ENCODE measurements at regions not wholly inside any gene's neighbourhood (a gene's known extent, or its start where the extent isn't known, plus 50 kb on each side); places are given as distances from the start of the nearest gene placed in this dataset.

GRCh38 chr3:197424674-197425484, 126.5 kb upstream of the DLG1 start:
- no peak for TF ChIP-seq CTCF (IDR thresholded peaks at IDR 0.05; ENCODE audit: low read depth, low read length, poor library complexity, severe bottlenecking)
- TF ChIP-seq EZH2phosphoT487 (IDR thresholded peaks at IDR 0.05; ENCODE audit: borderline replicate concordance, low read length): no peak
